ENCODE measurements at regions not wholly inside any gene's neighbourhood (a gene's known extent, or its start where the extent isn't known, plus 50 kb on each side); places are given as distances from the start of the nearest gene placed in this dataset.
A peak's percentile ranks its signal among the peaks of the same experiment; 100 is the strongest.
"Not testable (repeated sequence)": the region's sequence is repeated elsewhere in the genome, so short reads cannot be mapped to it uniquely, and the experiment has no call there.

DNA sequence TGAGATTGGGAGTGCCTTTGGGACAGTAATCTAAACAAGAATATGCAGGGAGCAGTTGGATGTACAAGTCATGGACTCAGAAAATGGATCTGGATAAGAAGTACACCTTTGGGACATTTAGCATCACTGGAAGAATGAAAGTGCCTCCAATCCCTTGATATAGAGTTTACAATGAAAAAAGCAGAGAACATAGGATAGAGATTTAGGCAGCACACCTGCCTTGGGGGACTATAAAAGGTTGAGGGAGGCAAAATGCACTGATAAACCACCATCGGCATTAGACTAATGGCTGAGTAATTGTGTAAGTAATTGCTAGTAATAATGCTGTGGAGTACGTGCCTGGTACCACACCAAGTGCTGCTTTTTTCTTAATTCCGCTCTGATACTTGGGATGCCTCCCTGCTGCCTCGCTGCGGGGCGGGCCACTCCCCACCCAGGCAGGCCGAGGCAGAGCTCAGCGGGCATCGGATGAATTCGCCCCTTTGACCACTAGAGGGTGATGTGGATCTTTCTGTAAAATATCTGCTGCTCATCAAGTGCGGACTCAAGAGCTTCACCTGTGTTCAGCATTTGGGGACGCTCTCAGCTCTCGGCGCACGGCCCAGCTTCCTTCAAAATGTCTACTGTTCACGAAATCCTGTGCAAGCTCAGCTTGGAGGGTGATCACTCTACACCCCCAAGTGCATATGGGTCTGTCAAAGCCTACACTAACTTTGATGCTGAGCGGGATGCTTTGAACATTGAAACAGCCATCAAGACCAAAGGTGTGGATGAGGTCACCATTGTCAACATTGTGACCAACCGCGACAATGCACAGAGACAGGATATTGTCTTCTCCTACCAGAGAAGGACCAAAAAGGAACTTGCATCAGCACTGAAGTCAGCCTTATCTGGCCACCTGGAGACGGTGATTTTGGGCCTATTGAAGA is 99.9 kb downstream of the ANKRD18B start:
- peak; percentile 23 to 49 (median 42) for DNase-seq (ENCODE audit: low read depth in 4 of 4, low spot score in 3 of 4)

DNA sequence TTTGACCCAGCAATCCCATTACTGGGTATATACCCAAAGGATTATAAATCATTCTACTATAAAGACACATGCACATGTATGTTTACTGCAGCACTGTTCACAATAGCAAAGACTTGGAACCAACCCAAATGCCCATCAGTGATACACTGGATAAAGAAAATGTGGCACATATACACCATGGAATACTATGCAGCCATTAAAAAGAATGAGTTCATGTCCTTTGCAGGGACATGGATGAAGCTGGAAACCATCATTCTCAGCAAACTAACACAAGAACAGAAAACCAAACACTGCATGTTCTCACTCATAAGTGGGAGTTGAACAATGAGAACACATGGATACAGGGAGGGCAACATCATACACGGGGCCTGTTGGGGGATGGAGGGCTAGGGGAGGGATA is 104.3 kb downstream of the ANKRD18B start:
- not testable (repeated sequence) for DNase-seq (ENCODE audit: low read depth in 4 of 4, low spot score in 3 of 4)

GRCh38 chr9:33628865-33629410 is 104.9 kb downstream of the ANKRD18B start:
- DNase-seq (ENCODE audit: low read depth in 4 of 4, low spot score in 3 of 4), result no peak

DNA sequence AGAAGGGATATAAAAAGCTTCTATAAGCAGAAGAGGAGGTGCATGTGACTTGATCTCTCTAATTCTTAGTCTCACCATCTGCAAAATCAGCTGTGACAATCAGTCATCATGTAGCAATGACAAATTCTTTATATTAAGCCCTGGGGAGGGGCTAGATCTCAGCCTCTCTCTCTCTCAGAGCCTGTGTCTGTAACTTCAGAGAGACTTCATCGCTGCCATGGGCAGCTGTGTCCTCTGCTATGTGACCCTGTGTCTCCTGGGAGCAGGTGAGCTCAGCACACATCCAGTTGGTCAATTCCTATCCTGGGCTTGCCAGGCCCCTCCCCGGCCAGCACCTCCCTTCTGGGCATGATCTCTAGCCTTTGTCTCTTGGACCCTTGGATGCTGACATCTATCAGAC is 109.6 kb downstream of the ANKRD18B start:
- no peak for DNase-seq (ENCODE audit: low read depth in 4 of 4, low spot score in 3 of 4)

DNA sequence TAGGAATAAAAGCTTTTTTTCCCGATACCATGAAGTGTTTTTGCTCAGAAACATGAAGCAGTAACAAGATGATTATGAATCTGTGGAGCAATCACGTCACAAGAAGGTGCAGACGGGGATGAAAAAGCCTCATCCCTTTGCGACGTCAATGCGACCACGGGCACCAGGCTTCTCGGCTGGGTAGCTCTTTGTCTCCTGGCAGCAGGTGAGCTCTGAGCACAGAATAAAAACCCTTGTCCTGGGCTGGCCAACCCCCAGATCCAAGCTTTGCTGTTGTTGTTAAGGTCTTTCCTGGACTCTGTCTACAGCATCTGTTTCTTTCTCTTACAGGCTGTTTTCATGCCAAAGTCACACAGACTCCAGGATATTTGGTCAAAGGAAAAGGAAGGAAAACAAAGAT is 113.8 kb downstream of the ANKRD18B start:
- no peak for DNase-seq (ENCODE audit: low read depth in 4 of 4, low spot score in 3 of 4)

- DNase-seq (ENCODE audit: low read depth in 4 of 4, low spot score in 3 of 4), result no peak
Observed at GRCh38 chr9:33638391-33638915, 114.4 kb downstream of the ANKRD18B start.

DNA sequence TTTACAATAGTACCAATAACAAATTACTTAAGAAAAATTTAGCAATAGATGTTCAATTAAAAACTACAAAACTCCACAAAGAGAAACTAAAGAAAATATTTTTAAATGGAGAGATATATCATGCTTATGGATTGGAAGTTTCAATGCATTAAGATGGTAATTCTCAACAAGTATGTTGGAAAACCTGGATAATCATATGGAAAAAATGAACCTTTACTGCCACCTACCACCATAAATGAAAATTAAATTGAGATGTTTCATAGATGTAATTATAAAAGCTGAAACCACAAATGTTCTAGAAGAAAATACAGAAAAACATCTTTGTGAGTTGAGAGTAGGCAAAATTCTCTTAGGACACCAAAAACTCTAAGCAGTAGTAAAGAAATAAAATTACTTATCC is 121.7 kb downstream of the ANKRD18B start:
- no peak for DNase-seq (ENCODE audit: low read depth in 4 of 4, low spot score in 3 of 4)

GRCh38 chr9:33649463-33649862 is 125.4 kb downstream of the ANKRD18B start:
- DNase-seq (ENCODE audit: low read depth in 4 of 4, low spot score in 3 of 4), result no peak

DNA sequence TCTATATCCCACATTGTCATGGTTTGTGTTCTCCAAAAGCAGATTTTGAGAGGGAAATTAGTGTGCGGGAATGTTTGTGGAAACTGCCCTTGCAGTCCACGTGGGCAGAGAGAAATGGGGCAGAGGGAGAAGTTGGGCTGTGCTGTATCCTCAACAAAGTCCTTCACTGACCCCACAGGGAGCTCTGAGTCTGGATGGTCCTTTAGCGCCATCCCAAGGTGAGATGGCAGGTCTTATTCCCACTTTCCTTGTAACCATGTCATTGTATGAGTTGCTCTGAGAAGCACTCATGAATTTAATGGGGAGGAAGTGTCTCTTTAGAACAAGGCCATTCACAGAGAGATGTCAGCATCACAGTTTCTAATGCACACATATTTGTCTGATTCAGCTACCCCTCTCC is 127.1 kb downstream of the ANKRD18B start:
- DNase-seq (ENCODE audit: low read depth in 4 of 4, low spot score in 3 of 4), result no peak

- no peak for DNase-seq (ENCODE audit: low read depth in 4 of 4, low spot score in 3 of 4)
Observed at GRCh38 chr9:33659921-33660320, 135.4 kb upstream of the PRSS3 start.

DNA sequence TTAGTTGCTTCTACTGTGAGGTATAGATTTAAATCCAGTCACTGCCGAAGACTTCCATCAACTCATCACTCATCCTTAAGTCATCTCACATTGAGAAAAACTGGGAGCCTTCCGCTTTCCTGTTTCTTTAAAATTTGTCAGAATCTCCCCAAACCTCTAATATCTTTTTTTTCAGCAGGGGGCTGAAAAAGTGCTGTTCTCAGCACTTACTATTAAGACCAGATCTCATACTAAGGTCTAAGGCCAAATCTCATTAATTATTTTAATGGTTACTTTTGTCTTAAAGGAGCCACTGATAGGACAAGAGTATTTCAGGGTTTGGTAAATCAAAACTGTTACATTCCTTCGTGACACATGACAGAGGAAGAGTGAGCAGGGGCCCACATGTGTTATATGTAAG is 134.6 kb upstream of the PRSS3 start:
- no peak for DNase-seq (ENCODE audit: low read depth in 4 of 4, low spot score in 3 of 4)

DNA sequence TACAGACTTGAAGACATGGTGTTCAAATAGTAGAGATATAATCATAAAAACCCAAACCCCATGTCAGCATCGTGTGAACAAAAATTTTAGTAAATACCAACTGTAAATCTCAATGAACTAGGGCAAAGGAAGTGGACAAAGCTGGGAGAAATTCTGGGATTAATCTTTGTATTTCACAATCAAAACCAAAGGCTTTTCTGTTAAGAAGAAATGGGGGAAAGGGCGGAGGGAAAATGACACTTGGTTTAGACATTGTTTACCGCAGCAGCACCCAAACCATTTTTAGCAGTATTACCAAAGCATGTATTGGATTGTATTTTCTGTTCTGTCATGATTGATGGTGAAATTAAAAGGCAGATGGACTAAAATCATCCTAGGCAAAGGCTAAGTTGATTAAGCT is 134.2 kb upstream of the PRSS3 start:
- no peak for DNase-seq (ENCODE audit: low read depth in 4 of 4, low spot score in 3 of 4)

- DNase-seq (ENCODE audit: low read depth in 4 of 4, low spot score in 3 of 4), result no peak
Observed at GRCh38 chr9:33662871-33663270, 132.5 kb upstream of the PRSS3 start.

- DNase-seq (ENCODE audit: low read depth in 4 of 4, low spot score in 3 of 4), result not testable (repeated sequence)
Observed at GRCh38 chr9:33676194-33676745, 119.1 kb upstream of the PRSS3 start.

DNA sequence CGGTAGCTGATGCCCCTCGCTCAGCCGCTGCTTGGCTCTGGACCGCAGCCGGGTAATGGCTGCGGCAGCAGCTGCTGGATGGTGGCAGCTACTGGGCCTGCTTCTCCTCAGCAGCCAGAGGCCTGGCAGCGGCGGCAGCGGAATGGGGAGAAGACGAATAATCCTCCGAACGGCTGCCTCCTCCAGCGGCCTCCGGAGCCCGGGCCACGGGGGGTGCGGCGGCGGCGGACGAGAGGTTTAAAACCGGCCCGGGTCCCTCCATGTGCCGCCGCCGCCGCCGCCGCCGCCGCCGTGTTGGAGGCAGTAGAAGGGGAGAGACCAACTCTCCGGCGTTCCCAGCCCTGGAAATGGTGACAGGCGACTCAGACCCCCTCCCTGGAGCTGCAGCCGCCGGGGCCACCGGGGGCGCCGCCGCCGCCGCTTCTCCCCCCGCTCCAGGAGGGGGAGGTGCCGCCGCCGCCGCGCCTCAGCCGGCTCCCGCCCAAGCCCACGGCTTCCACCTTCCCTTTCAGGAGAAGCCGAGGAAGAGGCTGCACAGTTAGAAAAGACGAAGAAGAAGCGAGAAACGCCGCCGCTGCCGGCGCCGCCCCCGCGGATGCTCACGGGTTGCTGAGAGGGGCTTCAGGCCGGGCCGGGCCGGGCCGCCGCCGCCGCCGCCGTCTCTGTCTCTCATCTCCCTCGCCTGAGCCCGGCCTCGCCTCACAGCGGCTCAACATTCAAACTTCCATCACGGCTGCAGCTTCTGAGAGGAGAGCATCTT is 118.4 kb upstream of the PRSS3 start:
- DNase-seq (ENCODE audit: low read depth in 4 of 4, low spot score in 3 of 4), result no peak

DNA sequence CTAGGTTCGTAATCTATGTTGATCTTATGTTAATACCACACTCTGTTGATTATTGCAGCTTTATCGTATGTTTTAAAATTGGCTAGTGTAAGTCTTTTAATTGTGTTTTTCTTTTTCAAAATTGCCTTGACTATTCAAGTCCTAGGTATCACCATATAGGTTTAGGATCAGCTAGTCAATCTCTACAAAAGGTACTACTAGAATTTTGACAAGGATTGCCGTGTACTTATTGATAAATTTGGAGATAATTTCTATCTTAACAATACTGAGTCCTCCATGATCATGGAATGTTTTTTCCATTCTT is 117.9 kb upstream of the PRSS3 start:
- no peak for DNase-seq (ENCODE audit: low read depth in 4 of 4, low spot score in 3 of 4)

DNA sequence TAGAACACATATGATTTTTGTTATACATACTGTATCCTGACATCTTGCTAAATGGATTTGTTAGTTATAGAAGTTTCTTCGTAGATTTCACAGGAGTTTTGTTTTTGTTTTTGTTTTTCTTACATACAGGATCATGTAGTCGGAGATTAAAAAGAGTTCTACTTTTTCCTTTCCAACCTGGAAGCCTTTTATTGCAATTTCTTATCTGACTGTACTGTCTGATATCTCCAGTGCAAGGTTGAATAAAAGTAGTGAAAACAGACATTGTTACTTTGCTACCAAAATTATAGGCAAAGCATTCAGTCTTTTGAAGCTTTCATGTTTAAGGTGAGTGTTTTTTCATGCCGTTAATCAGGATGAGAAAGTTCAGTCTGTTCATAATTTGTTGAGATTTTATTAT is 117.4 kb upstream of the PRSS3 start:
- DNase-seq (ENCODE audit: low read depth in 4 of 4, low spot score in 3 of 4), result no peak

DNA sequence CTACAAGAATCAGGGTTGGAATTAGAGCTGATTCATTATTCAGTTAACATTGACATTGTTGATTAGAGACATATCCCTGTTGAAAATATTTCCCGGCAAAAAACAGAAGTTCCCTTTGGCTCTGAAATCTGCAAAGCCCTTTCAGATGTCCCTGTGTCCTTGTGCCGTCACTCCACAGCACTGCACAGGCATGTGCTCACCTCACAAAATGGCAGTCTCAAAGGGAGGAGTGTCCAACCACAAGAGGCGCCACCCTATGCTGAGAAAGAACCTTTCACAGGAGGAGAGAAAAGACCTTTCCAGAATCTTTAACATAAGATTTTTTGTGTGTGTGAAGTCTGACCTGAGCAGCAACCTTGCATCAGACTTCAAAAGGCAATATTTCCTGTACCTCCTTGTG is 112.8 kb upstream of the PRSS3 start:
- DNase-seq (ENCODE audit: low read depth in 4 of 4, low spot score in 3 of 4), result no peak

GRCh38 chr9:33684831-33685230 is 110.5 kb upstream of the PRSS3 start:
- DNase-seq (ENCODE audit: low read depth in 4 of 4, low spot score in 3 of 4), result no peak

DNA sequence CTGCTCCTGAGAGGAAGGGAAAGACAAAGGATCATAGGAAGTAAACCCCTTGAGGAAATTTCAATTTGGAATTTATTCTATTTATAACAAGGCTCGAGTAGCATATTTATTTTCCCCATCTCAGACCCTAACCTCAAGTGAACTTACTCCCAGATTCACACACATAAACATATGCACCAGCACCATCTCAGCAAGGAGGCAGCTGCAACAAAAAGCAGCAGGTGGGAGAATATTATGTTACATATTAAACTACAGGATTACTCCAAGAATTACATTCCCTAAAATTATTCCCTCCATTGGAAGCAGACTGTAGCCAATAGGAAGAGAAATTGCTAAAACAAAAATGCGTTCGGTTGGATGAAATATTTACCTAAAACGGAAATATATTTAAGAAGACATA is 108.4 kb upstream of the PRSS3 start:
- DNase-seq (ENCODE audit: low read depth in 4 of 4, low spot score in 3 of 4), result no peak

GRCh38 chr9:33687779-33688178 is 107.6 kb upstream of the PRSS3 start:
- DNase-seq (ENCODE audit: low read depth in 4 of 4, low spot score in 3 of 4), result no peak
